HG02973 (cell line): ENCODE measurements at regions not wholly inside any gene's neighbourhood (a gene's known extent, or its start where the extent isn't known, plus 50 kb on each side); places are given as distances from the start of the nearest gene placed in this dataset.
"Not testable (repeated sequence)": the region's sequence is repeated elsewhere in the genome, so short reads cannot be mapped to it uniquely, and the experiment has no call there.

Experiments
- ATAC-seq: cut with Tn5 transposase; IDR thresholded peaks from one replicate; pipeline ENCODE4 v1.9.1; 2021; ENCODE audit warnings: moderate library complexity; ENCODE audit not compliant: unreplicated experiment

DNA sequence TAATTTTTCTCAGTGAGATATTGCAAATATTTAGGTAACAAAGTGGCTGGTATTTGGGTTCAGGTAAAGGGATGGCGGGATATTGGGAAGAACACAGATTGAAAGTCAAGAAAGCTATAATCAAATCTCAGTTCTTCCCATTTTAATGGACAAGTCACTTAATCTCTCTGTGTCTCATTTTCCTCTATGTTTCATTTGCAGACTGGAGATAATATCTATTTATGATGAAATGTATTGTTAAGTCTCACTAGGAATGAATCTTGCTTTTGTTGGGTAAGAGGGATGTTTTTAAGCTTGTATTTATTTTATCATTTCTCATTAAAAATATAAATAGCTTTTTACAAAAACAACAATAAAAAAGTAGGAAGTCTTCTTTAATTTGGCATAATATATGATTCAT is 175.4 kb downstream of the ISL1 start:
- ATAC-seq: no peak

DNA sequence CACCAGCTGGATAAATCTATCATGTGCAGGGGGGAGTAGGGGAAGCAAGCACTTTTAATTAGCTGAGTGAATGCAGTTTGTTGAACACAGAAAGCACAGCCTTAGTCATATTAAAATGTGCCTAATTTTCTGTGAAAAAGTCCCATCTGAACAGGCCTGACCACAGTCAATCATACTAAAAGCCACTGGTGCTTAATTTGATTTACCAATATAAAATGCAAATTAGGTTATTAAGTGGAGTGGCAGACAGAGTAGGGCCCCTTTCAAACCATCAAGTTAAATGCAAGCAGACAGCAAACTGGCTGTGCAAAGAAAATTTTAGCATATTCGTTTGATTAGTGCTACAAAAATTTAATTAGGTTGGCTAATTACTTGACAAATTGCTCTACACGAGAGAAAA is 176.1 kb downstream of the ISL1 start:
- no peak for ATAC-seq

DNA sequence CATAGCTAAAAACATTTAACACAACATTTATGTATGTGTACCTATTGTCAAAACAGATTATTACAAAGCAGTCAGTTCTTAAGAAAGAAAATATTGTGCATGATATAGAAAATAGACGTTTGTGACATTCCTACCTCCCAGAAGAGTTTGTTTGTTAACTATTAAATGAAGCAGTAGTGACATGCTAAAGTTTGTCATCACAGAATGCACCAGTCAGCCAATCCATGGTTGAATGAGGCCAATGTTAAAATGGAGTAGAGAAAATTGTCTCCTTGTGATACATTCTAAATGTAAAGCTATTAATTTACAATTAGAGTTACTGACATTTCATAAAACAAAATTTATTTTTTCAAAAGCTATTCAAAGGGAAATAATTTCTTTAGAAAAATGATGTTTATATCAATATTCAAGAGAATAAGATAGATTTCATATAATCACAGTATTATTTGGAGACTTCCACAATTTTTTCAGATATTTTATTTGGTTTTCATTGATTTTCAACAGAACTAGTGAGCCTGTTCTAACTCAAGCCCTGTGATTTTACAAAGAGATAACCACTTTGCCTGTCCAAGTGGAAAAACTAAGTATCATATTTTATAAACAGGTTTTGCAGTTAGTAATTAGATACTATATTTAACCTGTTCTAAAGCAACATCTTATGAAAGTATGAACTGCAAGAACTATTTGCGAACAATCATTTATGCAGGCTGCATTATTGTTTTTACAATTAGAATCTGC is 176.8 kb downstream of the ISL1 start:
- no peak for ATAC-seq

DNA sequence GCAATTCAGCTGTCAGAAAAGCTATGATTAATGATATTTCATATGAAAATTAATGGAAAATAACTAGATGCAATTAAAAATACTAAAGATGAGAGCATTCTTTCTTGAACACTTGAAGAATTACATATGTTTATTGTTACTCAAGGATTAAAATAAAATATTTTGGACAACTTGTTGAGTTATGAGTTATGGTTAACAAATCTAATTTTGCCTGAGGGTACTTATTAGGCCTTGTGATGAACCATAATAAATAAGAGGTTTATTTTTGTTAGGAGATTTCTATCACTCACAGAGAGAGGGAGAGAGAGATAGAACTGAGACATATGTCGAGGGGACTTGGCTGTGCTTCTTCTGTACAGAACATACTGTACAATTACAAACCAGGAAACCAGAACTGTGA is 183.7 kb downstream of the ISL1 start:
- no peak for ATAC-seq

DNA sequence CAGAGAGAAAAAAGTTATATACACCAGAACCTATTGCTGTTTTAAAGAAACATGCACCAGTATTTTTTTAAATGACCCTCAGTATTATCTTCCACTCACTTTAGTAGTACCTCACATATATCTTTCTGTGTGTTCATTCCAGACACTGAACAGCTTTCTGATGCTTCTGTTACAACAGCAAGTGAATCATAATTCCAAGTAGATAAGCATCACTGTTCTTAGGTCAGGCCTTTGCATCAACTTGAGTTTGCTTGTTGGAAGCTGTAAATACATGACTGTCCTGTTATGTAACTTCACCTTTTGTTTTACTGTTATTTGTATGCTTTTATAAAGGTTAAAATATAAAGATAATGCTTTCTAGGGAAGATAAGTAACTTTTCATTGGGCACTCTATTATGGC is 184.4 kb downstream of the ISL1 start:
- ATAC-seq: no peak

DNA sequence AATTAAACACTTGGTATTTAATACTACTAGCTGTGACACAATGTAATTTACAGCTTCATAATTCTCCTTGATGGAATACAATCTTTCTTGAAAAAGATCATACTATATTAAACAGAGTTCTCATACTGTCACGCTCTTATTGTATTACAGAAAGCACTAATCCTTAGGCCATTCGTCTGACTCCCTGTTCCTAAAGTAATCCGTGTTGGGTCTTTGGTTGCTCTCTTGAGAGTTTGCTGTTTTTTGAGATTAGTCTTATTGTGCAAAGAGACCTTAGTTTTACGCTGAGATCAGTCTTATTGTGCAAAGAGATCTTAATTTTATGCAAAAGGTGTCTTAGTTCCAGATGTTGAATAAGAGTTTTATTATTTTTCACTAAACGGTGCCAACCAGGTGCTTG is 190.6 kb downstream of the ISL1 start:
- no peak for ATAC-seq

DNA sequence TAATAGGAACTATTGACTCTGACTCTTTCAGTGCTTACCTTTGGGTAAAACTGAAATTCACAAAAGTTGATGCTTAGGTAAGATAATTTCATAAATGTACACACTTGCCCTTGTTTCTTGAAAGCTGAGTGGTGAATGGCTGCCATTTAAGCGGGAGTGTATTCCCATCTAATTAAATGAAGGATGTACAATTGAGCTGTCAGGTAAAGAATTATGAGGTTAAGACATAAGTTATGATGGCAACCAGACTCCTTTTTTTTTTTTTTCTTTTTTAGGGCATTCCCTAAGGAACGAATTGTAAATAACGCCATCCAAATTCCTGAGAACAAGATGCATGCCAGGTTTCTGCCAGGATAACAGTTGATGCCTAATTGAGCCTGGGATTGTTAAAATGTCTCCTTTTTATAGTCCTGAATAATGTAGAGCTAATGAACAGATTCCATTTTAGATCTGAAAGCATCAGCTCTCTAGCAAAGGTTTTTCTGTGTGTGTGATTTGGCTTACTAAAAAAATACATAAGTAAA is 199.7 kb downstream of the ISL1 start:
- ATAC-seq: no peak

DNA sequence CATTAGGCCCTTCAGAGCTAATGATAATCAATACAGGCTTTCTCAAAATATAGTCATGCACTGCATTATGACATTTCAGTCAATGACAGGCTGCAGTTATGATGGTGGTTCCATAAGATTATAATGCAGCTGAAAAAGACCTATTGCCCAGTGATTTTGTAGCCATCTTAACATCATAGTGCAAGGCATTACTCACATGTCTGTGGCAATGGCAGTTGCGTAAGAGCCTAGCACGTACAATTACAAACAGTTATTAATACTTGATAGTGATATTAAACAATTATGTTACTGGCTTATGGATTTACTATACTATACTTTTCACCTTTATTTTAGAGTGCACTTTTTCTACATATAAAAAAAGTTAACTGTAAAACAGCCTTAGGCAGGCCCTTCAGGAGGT is 214.8 kb downstream of the ISL1 start:
- no peak for ATAC-seq

DNA sequence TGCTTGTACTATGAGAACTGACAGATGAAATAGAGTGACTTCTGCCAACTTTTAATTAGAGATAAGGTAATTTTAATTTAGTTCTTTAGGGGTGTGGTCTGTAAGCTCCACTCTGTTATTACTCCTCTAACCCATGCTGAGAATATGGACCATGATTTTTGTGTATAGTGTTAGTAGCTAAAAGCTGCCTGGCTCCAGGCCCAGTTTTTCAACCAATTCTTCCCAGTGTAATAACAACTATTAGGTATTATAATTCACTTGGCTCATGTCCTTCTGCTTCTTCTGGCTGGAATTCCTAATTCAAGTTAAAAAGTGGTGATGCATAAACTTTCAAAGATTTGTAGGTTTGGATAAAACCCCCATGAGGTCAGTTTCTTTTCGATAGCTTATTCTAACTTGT is 216.3 kb downstream of the ISL1 start:
- ATAC-seq: no peak

DNA sequence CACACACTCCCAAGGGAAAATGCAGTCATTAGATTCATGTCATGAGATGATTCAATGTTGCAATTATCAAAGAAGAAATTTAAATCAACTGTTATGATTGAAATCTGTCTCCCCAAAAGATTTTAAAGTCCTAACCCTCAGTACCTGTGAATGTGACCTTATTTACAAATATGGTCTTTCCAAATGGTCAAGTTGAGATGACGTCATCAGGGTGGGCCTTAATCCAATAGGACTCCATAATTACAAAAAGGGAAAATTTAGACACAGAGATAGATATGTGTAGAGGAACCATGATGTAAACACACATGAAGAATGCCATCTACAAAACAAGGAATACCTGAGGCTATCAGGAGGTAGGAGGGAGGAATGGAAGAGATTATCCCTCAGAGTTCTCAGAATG is 221.1 kb downstream of the ISL1 start:
- ATAC-seq: no peak

DNA sequence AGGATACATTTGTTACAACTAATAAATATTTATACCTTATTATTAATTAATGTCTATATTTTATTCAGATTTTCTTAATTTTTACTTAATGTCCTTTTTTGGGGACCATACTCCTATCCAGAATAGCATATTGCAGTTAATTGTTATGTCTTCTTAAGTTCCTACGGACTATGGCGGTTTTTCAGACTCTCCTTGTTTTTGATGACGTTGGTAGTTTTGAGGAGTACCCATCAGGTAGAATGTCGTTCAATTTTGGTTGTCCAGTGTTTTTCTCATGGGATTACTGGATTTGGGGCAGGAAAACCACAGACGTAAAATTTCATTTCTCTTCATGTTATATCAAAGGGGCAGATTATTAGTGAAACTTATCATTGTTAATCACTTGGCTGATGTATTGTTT is 223.7 kb downstream of the ISL1 start:
- ATAC-seq: no peak

DNA sequence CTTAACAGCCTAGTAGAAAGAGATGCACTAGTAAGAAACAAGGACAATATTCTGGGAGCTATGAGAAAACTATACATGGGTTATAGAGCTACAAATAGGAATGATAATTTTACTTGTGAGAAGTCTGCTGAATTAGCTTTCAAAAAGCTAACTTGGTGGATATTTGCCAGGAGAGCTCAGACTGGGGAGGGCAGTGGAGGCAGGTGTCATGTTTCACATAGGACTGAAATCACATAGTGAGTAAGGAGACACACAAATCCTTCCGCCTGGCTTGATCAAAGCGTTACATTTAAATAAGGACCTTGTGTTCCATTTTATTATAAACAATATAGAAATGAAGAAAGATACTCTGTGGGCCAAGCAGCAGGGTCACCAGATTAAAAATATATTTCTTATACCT is 235.0 kb downstream of the ISL1 start:
- no peak for ATAC-seq

DNA sequence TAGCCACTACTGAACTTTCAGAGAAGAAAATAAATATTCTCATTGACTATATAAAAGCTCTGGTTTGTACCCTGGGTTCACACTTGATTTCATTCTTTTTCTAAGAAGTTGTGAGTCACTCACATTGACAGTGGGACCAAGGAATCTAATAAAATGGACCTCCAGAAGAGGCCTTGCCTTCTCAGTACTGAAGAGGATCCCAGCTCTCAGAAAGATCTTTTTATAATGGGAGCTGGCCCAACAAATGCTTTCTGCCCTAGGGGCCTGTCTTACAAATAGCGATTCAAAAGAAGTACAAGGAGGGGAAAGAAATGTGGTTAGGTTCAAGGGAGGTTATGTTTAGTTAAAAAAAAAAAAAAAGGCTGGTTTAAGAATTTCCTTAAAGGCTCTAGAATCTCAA is 237.9 kb downstream of the ISL1 start:
- no peak for ATAC-seq

DNA sequence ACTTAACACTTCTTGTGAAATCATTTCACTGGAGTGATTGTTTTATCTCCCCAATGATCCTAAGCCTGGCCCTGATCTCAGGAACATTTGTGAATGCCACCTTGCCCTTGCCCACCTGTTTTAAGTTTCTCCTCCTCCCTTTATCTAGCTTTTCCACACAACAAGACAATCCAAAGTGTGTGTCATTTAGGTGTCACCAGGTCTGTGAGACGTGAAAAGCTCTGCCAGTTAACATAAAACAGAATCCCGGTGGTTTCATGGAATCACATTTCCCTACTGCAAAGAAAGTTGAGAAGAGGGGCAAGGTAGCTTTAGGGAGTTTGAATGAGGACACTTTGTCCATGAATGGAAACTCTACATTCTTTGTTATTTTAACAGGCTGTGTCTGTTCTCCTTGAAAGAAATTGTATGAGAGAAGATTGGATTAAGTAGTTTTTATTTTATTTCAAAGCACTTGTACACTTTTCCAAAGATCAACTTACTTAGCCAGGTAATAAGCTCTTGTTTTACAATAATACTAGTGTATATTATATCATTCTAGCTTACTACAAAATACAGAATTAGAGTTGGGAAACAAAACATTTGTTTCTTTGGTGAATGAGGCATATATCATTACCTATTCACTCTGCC is 239.0 kb downstream of the ISL1 start:
- ATAC-seq: no peak

DNA sequence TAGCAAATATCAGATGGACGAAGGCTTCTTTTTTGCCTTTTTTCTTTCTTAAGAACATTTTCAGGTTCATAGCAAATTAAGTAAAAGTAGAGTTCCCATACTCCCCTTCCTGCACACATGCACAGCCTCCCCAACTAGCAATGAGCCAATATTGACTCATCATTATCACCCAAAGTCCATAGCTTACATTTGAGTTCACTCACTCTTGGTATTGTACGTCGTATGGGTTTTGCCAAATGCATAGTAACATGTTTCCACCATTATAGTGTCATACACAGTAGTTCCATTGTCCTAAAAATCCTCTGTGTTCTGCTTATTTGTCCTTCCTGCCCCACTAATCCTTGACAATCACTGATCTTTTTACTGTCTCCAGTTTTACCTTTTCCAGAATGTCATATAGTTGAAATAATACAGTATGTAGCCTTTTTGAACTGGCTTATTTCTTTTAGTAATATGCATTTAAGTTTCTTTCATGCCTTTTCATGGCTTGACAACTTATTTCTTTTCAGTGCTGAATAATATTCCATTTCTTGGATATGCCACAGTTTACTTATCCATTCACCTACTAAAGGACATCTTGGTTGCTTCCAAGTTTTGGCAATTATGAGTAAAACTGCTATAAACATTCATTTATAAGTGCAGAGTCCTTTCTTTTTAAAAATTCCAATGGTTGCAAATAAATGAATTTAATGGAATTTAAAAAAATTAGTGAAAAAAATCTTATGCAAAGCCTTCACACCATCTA is 242.1 kb downstream of the ISL1 start:
- no peak for ATAC-seq

DNA sequence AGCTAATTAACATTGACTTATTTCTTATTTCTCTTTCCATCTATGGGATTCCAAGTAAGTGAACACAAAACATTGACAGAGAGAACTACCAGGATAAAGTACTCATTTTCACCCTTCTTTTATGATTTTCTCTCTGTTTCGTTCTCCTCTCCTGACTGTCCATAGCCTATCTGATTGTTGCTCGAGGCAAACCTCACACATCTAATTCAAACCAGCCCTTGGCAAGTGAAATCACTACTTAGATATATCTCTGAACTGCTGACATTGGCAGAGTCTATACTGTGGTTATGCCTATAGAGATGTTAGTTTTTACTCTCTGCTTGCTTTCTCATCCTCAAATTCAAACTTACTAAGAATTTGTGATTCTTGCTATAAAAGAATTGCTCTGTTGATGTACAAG is 248.8 kb downstream of the ISL1 start:
- ATAC-seq: no peak

DNA sequence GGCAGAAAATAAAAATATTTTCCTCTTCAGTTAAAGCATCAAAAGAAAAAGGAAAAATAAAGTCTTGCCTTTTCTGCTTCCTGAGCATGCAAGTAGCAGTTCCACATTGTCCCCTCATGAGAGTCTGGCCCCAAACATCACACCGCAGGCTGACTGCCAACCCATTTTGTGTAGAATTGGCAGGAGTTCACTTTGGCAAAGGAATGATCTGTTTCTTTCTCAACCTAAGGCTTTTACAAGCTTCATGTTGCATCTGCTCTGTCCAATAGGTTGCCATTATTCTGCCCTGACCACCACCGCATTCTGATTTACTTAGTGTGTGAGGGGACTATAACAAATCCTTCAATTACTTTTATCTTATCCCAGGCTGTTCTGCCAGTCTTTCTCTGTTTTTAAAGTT is 249.5 kb downstream of the ISL1 start:
- no peak for ATAC-seq

DNA sequence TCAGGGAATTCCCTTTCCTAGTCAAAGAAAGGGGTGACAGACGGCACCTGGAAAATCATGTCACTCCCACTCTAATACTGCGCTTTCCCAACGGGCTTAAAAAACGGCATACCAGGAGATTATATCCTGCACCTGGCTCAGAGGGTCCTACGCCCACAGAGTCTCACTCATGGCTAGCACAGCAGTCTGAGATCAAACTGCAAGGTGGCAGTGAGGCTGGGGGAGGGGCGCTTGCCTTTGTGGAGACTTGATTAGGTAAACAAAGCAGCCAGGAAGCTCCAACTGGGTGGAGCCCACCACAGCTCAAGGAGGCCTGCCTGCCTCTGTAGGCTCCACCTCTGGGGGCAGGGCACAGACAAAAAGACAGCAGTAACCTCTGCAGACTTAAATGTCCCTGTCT is 253.7 kb downstream of the ISL1 start:
- not testable (repeated sequence) for ATAC-seq

DNA sequence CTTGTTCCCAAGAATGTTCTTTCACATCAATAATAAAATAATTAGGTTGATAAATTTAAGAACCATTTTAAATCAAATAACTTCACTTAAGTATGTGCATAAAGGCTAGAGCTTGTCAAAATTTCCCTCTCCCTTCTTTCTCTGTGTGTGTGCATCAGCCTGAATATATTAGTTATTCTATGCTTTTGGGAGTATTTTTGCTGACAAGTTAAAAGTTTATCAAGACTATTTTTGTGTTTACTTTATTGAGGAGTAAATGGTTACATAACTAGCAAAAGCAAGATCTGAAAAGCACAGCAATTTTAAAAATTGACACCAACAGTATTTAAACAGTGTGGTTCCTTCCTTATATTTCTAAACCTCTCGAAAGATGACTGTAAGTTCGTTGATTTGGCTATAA is 261.7 kb downstream of the ISL1 start:
- no peak for ATAC-seq

DNA sequence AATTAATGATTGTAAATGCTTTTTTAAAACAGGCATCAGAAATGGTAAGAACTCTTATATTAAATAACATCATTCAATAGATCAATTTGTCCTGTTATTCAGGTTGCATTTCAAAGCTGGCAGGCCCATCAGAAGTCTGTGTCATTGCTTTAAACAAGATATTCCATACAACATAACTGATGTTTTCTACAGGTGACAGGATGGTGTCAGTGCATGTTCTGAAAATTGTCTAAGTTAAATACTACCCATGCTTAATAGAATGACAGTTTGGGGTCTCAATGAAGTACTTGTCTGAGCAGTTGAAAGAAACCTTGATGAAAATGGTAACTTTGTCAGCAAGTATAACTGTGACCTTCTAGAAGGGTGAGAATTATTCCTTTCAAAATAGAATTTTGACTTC is 263.2 kb downstream of the ISL1 start:
- ATAC-seq: no peak

DNA sequence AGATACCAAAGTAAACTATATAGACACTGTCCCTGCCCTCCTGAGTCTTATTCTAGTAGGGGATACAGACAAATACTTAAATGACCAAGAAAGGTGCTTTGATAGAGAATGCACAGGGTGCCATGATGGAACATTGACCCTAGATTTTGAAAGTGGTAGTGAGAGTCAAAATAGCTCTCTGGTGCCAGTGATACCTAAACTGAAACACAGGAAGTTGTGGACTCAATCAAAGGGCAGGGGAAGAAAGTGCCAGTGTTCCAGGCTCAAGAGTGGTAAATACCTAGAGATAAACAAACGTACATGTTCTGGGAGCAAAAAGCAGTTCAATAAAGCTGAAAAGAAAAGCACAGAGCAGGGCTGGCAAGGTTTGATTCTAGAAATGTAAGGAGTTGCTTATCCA is 267.6 kb downstream of the ISL1 start:
- no peak for ATAC-seq

DNA sequence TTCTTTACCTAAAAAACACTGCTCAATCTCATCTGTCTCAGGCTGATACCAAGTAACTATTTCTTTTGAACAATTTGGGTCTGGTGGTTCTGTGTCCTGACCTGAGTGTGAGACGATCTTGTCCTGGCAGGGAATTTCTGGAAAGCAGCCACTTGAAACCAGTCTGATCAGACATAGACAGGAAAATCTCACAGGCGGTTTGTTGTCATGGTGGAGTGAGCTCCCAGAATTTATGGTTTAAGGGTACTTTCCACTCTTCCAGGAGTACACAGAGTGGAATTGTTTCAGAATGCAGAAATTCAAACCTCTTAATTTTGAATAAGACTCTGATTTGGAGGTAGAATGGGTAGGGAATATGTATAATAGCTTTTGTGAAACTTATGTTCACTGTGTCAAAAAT is 268.2 kb downstream of the ISL1 start:
- no peak for ATAC-seq
